ENCODE measurements at regions not wholly inside any gene's neighbourhood (a gene's known extent, or its start where the extent isn't known, plus 50 kb on each side); places are given as distances from the start of the nearest gene placed in this dataset.

GRCh38 chr21:26626187-26626586, 53.1 kb upstream of the CYYR1 start:
- TF ChIP-seq CTCF (IDR thresholded peaks at IDR 0.05; ENCODE audit: low read depth, low read length, poor library complexity, severe bottlenecking) (no peak), EZH2phosphoT487 (IDR thresholded peaks at IDR 0.05; ENCODE audit: borderline replicate concordance, low read length) (no peak)
